ENCODE measurements at regions not wholly inside any gene's neighbourhood (a gene's known extent, or its start where the extent isn't known, plus 50 kb on each side); places are given as distances from the start of the nearest gene placed in this dataset.
"Not testable (repeated sequence)": the region's sequence is repeated elsewhere in the genome, so short reads cannot be mapped to it uniquely, and the experiment has no call there.

DNA sequence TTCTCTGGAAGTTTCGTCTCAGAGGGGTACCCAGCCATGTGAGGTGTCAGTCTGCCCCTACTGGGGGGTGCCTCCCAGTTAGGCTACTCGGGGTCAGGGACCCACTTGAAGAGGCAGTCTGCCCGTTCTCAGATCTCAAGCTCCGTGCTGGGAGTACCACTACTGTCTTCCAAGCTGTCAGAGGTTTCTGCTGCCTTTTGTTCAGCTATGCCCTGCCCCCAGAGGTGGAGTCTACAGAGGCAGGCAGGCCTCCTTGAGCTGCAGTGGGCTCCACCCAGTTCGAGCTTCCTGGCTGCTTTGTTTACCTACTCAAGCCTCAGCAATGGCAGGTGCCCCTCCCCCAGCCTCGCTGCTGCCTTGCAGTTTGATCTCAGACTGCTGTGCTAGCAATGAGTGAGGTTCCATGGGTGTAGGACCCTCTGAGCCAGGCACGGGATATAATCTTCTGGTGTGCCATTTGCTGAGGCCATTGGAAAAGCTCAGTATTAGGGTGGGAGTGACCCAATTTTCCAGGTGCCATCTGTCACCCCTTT is 71.0 kb upstream of the SH3GLB1 start:
- DNase-seq, result not testable (repeated sequence)

- no peak for DNase-seq
Measured at GRCh38 chr1:86633921-86634320, 70.5 kb upstream of the SH3GLB1 start.

DNA sequence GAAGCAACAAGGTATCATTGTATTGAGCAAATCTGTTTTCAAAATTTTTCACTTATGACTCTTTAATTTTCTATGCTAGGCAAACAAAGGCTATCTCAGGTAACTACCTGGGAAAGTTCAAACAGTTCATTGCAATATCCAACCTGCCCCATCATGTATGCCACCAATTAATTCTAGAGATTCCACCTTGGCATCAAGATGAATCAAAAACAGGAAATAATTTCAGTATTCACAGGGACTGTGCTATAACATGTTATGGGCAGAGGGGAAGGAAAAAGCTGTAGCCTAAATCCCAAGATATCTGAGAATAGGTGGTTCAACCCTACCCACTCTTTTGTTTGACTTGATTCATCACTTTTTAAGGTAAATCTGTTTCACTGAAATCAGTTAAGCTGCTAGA is 67.5 kb upstream of the SH3GLB1 start:
- no peak for DNase-seq

DNA sequence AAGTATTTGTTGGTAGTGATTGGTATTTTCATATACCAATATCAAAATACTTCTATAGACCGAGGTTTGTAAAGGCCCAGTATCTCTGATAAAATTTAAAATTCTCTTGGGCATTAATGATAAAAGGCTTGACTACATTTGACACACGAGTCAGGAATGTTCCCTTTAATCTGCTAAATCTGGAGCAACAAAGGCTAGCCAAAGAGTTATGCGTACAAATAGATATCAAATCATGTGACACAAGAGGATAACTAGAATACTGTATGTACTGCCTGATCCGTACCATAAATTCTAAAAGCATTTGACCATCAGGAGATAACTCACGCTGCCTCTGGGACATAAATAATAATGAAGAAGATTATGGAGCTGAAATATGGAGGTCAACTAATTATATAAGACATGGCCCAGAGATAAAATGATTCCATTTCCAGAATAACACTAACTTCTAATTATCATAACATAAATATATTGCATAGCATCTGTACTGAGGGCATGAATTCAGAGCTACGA is 64.2 kb upstream of the SH3GLB1 start:
- DNase-seq, result no peak

GRCh38 chr1:86641318-86641717 is 63.1 kb upstream of the SH3GLB1 start:
- DNase-seq, result no peak

GRCh38 chr1:86644655-86645054 is 59.7 kb upstream of the SH3GLB1 start:
- DNase-seq, result not testable (repeated sequence)

GRCh38 chr1:86645851-86646250 is 58.5 kb upstream of the SH3GLB1 start:
- no peak for DNase-seq

DNA sequence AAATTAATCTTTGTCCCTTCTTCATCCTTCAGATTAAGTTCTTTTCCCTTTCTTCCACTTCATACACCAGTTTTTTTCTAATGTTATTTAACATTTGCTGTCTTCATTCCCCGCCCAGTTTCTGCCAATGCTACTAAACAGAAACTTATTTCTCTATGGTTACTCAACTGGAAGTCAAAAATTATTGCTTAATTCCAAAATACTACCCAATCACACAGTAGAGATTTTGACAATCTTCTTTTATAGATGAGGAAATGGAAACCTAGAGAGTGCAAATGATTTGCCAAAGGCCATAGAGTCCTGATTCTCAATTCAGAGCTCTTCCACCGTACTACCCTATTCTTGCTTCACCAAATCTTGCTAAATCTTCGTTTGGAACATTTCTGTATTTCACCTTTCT is 58.1 kb upstream of the SH3GLB1 start:
- no peak for DNase-seq

DNA sequence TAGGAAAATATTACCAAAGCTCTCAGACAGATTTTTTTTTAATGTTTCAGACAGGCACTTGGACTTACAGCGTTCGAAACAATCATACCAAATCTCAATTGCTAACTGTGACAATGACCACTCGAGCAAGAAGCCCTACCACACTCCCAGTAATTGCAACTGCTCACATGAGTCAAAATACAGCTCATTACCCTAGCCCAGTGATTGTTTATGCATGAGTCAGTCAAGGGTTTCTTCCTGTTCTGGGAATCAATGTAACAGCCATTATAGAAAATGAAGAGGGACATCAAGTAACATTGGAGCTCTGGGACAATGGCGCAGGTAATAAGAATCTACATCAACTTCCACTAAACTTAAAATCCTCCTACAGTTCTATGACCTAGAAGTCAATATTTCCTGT is 56.1 kb upstream of the SH3GLB1 start:
- peak; percentile 67 for DNase-seq

GRCh38 chr1:86649618-86650017 is 54.8 kb upstream of the SH3GLB1 start:
- DNase-seq, result no peak

DNA sequence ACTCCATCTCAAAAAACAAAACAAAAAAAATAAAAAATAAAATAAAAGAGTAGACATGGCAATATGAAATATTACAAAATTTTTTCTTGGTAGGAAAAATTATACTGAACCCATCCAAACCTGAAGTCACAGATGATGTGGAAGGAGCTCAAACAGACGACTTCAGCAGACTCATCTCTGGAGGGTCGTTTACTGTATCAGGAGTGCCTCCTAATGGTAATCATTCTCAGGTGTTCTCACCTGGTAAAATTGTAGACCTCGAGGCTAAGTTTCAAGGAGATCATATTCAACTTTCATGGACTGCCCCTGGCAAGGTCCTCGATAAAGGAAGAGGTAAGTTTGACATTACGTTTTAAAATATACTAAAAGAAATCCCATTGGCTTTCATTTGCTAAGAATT is 54.3 kb upstream of the SH3GLB1 start:
- DNase-seq, result no peak

Data from DMS153 (cell line).